ENCODE measurements at regions not wholly inside any gene's neighbourhood (a gene's known extent, or its start where the extent isn't known, plus 50 kb on each side); places are given as distances from the start of the nearest gene placed in this dataset.
"Not testable (repeated sequence)": the region's sequence is repeated elsewhere in the genome, so short reads cannot be mapped to it uniquely, and the experiment has no call there.

DNA sequence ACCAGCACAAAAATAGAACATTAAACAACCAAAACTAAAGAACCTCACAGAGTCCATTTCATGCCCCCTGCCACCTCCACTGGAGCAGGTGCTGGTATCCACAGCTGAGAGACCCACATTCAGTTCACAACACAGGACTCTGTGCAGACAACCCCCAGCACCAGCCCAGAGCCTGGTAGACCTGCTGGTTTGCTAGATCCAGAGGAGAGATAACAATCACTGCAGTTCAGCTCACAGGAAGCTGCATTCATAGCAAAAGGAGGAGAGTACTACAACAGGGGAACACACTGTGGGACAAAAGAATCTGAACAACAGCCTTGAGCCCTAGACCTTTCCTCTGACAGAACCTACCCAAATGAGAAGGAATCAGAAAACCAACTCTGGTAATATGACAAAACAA lies 326.7 kb downstream of the METTL4 start:
- no peaks in the 10 kb centered on the region for H3K36me3 ChIP-seq (ENCODE audit: insufficient read depth, low read length)
- no peak overlapping the region for H3K9ac ChIP-seq (ENCODE audit: insufficient read length)
- no peak for DNase-seq (ENCODE audit: low read depth, low spot score)
- no peaks in the 10 kb centered on the region for H3K9me3 ChIP-seq (ENCODE audit: low read depth, low read length)
- no peak overlapping the region for H3K27ac ChIP-seq
- no peak for TF ChIP-seq POLR2AphosphoS5 (IDR thresholded peaks at IDR 0.05; ENCODE audit: borderline replicate concordance, low read depth, low read length)
- no peak for TF ChIP-seq EZH2 (IDR thresholded peaks at IDR 0.05)
- TF ChIP-seq FOXP2 (optimal IDR thresholded peaks at IDR 0.05; ENCODE audit: control extremely low read depth, extremely low read length, insufficient read depth): no peak
- no peak overlapping the region for H3K4me3 ChIP-seq

DNA sequence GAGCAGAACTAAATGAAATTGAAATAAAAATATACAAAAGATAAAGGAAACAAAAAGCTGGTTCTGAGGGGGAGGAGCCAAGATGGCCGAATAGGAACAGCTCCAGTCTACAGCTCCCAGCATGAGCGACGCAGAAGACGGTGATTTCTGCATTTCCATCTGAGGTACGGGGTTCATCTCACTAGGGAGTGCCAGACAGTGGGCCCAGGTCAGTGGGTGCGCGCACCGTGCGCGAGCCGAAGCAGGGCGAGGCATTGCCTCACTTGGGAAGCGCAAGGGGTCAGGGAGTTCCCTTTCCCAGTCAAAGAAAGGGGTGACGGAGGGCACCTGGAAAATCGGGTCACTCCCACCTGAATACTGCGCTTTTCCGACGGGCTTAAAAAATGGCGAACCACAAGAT lies 324.2 kb downstream of the METTL4 start:
- H3K9ac ChIP-seq (ENCODE audit: insufficient read length); H3K27ac ChIP-seq; DNase-seq (ENCODE audit: low read depth, low spot score); H3K9me3 ChIP-seq (ENCODE audit: low read depth, low read length); H3K36me3 ChIP-seq (ENCODE audit: insufficient read depth, low read length); H3K4me3 ChIP-seq: not testable (repeated sequence)

DNA sequence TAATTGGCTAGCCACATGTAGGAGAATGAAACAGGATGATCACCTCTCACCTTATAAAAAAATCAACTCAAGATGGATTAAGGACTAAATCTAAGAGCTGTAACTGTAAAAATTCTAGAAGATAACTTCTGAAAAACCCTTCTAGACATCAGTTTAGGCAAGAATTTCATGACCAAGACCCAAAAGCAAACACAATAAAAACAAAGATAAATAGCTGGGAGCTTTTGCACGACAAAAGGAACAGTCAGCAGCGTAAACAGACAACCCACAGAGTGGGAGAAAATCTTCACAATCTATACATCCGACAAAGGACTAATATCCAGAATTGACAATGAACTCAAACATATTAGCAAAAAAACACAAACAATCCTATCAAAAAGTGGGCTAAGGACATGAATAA lies 316.3 kb downstream of the METTL4 start:
- no peak overlapping the region for H3K4me3 ChIP-seq
- H3K36me3 ChIP-seq (ENCODE audit: insufficient read depth, low read length): no peaks in the 10 kb centered on the region
- H3K9ac ChIP-seq (ENCODE audit: insufficient read length): no peak overlapping the region
- H3K9me3 ChIP-seq (ENCODE audit: low read depth, low read length): no peaks in the 10 kb centered on the region
- no peak overlapping the region for H3K27ac ChIP-seq
- TF ChIP-seq EZH2 (IDR thresholded peaks at IDR 0.05): no peak
- no peak for TF ChIP-seq POLR2AphosphoS5 (IDR thresholded peaks at IDR 0.05; ENCODE audit: borderline replicate concordance, low read depth, low read length)
- no peak for TF ChIP-seq FOXP2 (optimal IDR thresholded peaks at IDR 0.05; ENCODE audit: control extremely low read depth, extremely low read length, insufficient read depth)
- no peak for DNase-seq (ENCODE audit: low read depth, low spot score)

DNA sequence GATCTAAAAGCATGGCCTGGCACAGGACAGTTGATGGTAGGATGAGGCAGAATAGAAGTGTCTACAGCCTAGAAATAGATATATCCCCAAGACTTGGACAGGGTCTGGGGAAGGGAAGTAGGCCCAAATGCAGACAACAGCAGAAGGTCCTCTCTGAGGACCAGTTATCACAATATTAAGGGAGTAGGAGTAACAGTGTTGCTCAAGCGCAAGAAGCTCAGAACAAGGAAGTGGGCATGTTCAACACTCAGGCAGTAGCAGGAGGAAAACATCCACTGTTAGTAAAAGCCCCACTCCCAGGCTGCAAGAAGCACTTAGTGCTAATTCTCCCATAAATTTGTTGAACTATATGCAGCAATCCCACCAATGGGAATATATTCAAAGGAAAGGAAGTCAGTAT lies 314.7 kb downstream of the METTL4 start:
- H3K36me3 ChIP-seq (ENCODE audit: insufficient read depth, low read length): no peaks in the 10 kb centered on the region
- H3K9me3 ChIP-seq (ENCODE audit: low read depth, low read length): no peaks in the 10 kb centered on the region
- no peak overlapping the region for H3K9ac ChIP-seq (ENCODE audit: insufficient read length)
- no peak overlapping the region for H3K27ac ChIP-seq
- DNase-seq (ENCODE audit: low read depth, low spot score): no peak
- H3K4me3 ChIP-seq: no peak overlapping the region
- no peak for TF ChIP-seq FOXP2 (optimal IDR thresholded peaks at IDR 0.05; ENCODE audit: control extremely low read depth, extremely low read length, insufficient read depth)
- no peak for TF ChIP-seq POLR2AphosphoS5 (IDR thresholded peaks at IDR 0.05; ENCODE audit: borderline replicate concordance, low read depth, low read length)
- no peak for TF ChIP-seq EZH2 (IDR thresholded peaks at IDR 0.05)

DNA sequence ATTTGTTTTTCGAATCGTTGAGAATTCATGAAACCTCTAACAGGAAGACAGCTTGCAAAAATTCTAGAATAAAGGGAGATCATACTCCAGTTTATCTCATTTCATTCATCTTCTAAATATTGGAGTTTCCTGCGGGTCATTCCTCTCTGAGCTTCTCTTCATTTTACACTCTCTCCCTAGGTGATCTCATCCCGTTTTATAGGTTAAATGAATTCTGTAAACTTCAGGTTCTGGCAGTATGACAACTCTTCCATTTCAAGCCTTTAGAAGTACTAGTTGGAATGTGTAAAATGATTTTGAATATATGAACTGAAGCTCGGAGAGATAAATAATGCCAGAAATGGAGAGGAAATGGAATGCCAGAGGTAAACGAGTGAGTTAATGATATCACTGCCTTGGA lies 312.4 kb downstream of the METTL4 start:
- TF ChIP-seq POLR2AphosphoS5 (IDR thresholded peaks at IDR 0.05; ENCODE audit: borderline replicate concordance, low read depth, low read length) (no peak), EZH2 (IDR thresholded peaks at IDR 0.05) (no peak), FOXP2 (optimal IDR thresholded peaks at IDR 0.05; ENCODE audit: control extremely low read depth, extremely low read length, insufficient read depth) (no peak)
- H3K9ac ChIP-seq (ENCODE audit: insufficient read length): no peak overlapping the region

DNA sequence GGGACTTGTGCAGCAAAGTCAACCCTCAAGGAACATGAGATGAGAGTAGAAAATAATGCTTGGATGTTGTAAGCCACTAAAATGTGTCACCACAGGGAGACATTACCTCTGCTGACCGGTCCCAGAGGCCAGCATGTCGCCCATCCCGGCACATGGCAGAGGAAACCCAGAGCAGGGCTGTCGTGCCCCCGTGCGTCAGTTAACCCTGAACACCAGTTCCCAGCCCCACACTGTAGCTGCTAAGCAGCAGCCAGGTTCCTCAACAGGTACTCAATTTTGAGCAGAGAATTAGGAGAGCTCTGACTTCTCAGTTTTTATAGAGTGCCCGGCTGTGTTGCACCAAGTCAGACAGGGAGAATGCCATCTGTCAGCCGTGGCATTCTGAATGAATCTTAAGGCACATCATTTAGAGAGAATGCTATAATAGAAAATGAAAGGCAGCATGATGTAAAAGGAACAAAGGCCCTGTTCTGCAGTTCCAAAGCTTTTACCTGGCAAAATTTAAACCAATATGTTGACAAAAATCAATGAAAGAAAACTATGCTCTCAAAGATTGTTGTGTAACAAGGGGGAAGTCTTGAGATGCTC lies 307.9 kb downstream of the METTL4 start:
- Histone ChIP-seq H3K9ac (ENCODE audit: insufficient read length) (no peak overlapping the region), H3K27ac (no peak overlapping the region), H3K9me3 (ENCODE audit: low read depth, low read length) (no peaks in the 10 kb centered on the region), H3K36me3 (ENCODE audit: insufficient read depth, low read length) (no peaks in the 10 kb centered on the region), H3K4me3 (no peak overlapping the region)
- TF ChIP-seq FOXP2 (optimal IDR thresholded peaks at IDR 0.05; ENCODE audit: control extremely low read depth, extremely low read length, insufficient read depth) (no peak), POLR2AphosphoS5 (IDR thresholded peaks at IDR 0.05; ENCODE audit: borderline replicate concordance, low read depth, low read length) (no peak), EZH2 (IDR thresholded peaks at IDR 0.05) (no peak)
- DNase-seq (ENCODE audit: low read depth, low spot score): no peak

More for the DNA sequence above, 312.4 kb downstream of the METTL4 start:
- no peak for DNase-seq (ENCODE audit: low read depth, low spot score)
- H3K27ac ChIP-seq: no peak overlapping the region
- H3K36me3 ChIP-seq (ENCODE audit: insufficient read depth, low read length): no peaks in the 10 kb centered on the region
- no peak overlapping the region for H3K4me3 ChIP-seq
- H3K9me3 ChIP-seq (ENCODE audit: low read depth, low read length): no peaks in the 10 kb centered on the region

DNA sequence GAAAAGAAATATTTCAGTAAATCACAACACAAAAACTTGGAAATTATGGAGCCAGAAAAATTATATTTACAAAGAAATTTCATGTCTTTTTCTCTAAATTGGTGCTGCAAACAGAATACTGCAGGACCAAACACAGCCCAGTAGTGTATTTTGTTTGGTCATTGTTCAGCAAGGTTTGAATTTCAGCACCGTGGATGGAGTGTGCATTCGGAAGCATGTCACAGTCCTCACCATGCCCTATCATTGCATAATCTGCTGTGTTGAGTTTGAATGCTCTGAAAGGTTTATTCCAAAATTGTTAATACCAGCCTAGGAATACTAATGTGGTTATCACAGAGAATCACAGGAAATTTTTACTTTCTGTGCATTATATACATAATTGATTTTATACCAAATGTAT lies 296.7 kb downstream of the METTL4 start:
- H3K9ac ChIP-seq (ENCODE audit: insufficient read length): no peak overlapping the region
- no peaks in the 10 kb centered on the region for H3K9me3 ChIP-seq (ENCODE audit: low read depth, low read length)
- H3K36me3 ChIP-seq (ENCODE audit: insufficient read depth, low read length): no peaks in the 10 kb centered on the region
- H3K4me3 ChIP-seq: no peak overlapping the region
- no peak overlapping the region for H3K27ac ChIP-seq
- no peak for TF ChIP-seq FOXP2 (optimal IDR thresholded peaks at IDR 0.05; ENCODE audit: control extremely low read depth, extremely low read length, insufficient read depth)
- no peak for DNase-seq (ENCODE audit: low read depth, low spot score)

DNA sequence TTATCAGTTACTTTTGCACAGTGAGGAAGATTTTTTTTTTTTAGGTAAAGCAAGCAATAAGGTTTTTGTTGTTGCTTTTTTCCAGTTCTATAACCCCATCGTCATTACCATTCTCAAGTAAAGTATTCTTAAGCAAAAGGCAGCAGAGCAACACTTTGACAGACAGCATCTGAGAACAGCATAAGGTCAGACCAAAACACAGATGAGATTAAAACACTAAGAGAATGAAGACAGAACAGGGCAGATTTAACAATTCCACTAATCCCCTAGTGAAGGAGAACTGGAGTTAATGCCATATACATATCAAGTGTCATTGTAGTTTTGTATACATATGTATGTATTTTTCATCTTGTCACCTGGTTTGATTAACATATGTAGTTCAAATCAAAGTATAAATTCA lies 290.2 kb downstream of the METTL4 start:
- Histone ChIP-seq H3K9me3 (ENCODE audit: low read depth, low read length) (no peaks in the 10 kb centered on the region), H3K36me3 (ENCODE audit: insufficient read depth, low read length) (no peaks in the 10 kb centered on the region), H3K9ac (ENCODE audit: insufficient read length) (no peak overlapping the region), H3K4me3 (no peak overlapping the region), H3K27ac (no peak overlapping the region)
- DNase-seq (ENCODE audit: low read depth, low spot score): no peak
- no peak for TF ChIP-seq FOXP2 (optimal IDR thresholded peaks at IDR 0.05; ENCODE audit: control extremely low read depth, extremely low read length, insufficient read depth)
- no peak for TF ChIP-seq POLR2AphosphoS5 (IDR thresholded peaks at IDR 0.05; ENCODE audit: borderline replicate concordance, low read depth, low read length)
- no peak for TF ChIP-seq EZH2 (IDR thresholded peaks at IDR 0.05)

DNA sequence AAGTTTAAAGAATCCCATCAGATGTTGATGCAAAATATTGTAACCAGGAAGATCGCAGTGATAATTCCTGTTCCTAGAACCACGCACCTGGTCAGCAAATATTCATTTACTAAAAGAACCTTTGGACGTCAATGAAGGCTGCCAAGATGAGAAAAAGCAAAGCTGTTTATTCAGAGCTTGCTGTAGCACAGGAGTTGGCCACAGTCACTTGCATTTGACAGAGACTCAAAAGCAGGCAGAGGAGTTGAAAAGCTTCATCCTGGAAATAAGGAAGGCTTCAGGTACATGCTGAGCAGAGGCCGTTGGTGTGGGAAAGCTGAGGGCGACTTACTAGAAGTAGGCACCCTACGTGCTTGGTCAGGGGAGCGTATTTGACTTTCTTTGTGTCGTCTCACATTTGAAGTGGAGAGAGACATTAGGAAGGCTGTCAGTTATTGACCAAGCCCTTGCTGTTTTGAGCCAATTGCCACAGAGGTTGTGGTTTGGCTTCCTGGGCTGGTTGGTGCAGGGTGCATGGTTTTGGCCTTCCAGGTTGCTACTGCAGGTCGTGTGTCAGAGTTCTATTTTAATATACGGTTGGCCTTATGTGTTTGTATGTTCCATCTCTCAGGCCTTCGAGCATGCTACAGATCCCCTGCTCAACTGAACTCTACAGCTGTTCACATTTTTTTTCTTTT lies 289.6 kb downstream of the METTL4 start:
- H3K9ac ChIP-seq (ENCODE audit: insufficient read length): no peak overlapping the region
- H3K27ac ChIP-seq: no peak overlapping the region
- no peaks in the 10 kb centered on the region for H3K9me3 ChIP-seq (ENCODE audit: low read depth, low read length)
- no peak for TF ChIP-seq POLR2AphosphoS5 (IDR thresholded peaks at IDR 0.05; ENCODE audit: borderline replicate concordance, low read depth, low read length)
- no peak for TF ChIP-seq EZH2 (IDR thresholded peaks at IDR 0.05)
- no peak for TF ChIP-seq FOXP2 (optimal IDR thresholded peaks at IDR 0.05; ENCODE audit: control extremely low read depth, extremely low read length, insufficient read depth)
- H3K4me3 ChIP-seq: no peak overlapping the region
- DNase-seq (ENCODE audit: low read depth, low spot score): no peak
- H3K36me3 ChIP-seq (ENCODE audit: insufficient read depth, low read length): no peaks in the 10 kb centered on the region
